SK-N-SH (cell line): ENCODE measurements at regions not wholly inside any gene's neighbourhood (a gene's known extent, or its start where the extent isn't known, plus 50 kb on each side); places are given as distances from the start of the nearest gene placed in this dataset.

Experiments used
- CTCF ChIA-PET: fragments of 300-600, 350-600 bp; formaldehyde crosslinking; extraction: SDS; loops from one replicate; lab custom pipeline; 2021; lab: Yijun Ruan, JAX
- POLR2A ChIA-PET: fragments of 350-600 bp; sonication (Branson Sonifier 250); formaldehyde crosslinking; extraction: SDS; loops from one replicate; lab custom pipeline; 2020; ENCODE audit warnings: antibody characterized with exemption, inconsistent platforms; lab: Yijun Ruan, JAX
- DNase-seq: peaks from one replicate; pipeline ENCODE4 v3.0.0; 2012
- H2AFZ ChIP-seq: fragments of 200-600 bp; sonication (generic); 2 replicates; pipeline ENCODE4 v1.8.1; 2016; ENCODE audit warnings: antibody characterized with exemption, mild to moderate bottlenecking, low read depth
- H3F3A ChIP-seq: fragments of 200-600 bp; sonication (generic); replicated peaks from 2 replicates; pipeline ENCODE3; 2016; ENCODE audit warnings: antibody characterized with exemption, mild to moderate bottlenecking; ENCODE audit not compliant: insufficient read depth
- H3K27ac ChIP-seq, 2 experiments: fragments of 200-500 bp in 1 of 2; fragments of 200-600 bp in 1 of 2; sonication (Bioruptor generic) in 1 of 2; sonication (generic), shearing (Covaris generic) in 1 of 2; 2 replicates each; pipeline versions ENCODE4 v1.5.1 to v1.6.1; 2014 to 2016; ENCODE audit warnings: low read depth in 2 of 2, inconsistent platforms in 1 of 2, low read length in 1 of 2, mild to moderate bottlenecking in 1 of 2, mixed read lengths in 1 of 2
- H3K27me3 ChIP-seq: fragments of 200-600 bp; sonication (generic), shearing (Covaris generic); 2 replicates; pipeline ENCODE4 v1.6.1; 2016; ENCODE audit warnings: mixed run types; ENCODE audit not compliant: insufficient read depth
- H3K36me3 ChIP-seq, 2 experiments: fragments of 200-500 bp in 1 of 2; fragments of 200-600 bp in 1 of 2; sonication (Bioruptor generic) in 1 of 2; sonication (generic) in 1 of 2; replicated peaks in 1 of 2; 2 replicates each; pipeline versions ENCODE3 to v1.5.1; 2014 to 2016; ENCODE audit warnings: low read length in 1 of 2, mild to moderate bottlenecking in 1 of 2; ENCODE audit not compliant: insufficient read depth in 2 of 2, control insufficient read depth in 1 of 2
- H3K4me1 ChIP-seq, 2 experiments: fragments of 200-500 bp in 1 of 2; fragments of 200-600 bp in 1 of 2; sonication (Bioruptor generic) in 1 of 2; sonication (generic), shearing (Covaris generic) in 1 of 2; 2 replicates each; pipeline versions ENCODE4 v1.5.1 to v1.6.1; 2014 to 2016; ENCODE audit warnings: low read depth in 1 of 2, low read length in 1 of 2, mixed run types in 1 of 2; ENCODE audit not compliant: insufficient read depth in 2 of 2, control insufficient read depth in 1 of 2
- H3K4me2 ChIP-seq: fragments of 200-600 bp; sonication (generic), shearing (Covaris generic); 2 replicates; pipeline ENCODE4 v1.6.1; 2017; ENCODE audit warnings: mixed run types
- H3K4me3 ChIP-seq, 2 experiments: fragments of 200-500 bp in 1 of 2; fragments of 200-600 bp in 1 of 2; sonication (Bioruptor generic) in 1 of 2; sonication (generic), shearing (Covaris generic) in 1 of 2; 2 replicates each; pipeline versions ENCODE4 v1.5.1 to v1.8.1; 2014 to 2016; ENCODE audit warnings: low read depth in 2 of 2, inconsistent platforms in 1 of 2, low read length in 1 of 2, mild to moderate bottlenecking in 1 of 2, mixed read lengths in 1 of 2, moderate library complexity in 1 of 2
- H3K79me2 ChIP-seq: fragments of 200-600 bp; sonication (generic); 2 replicates; pipeline ENCODE4 v1.8.1; 2017; ENCODE audit warnings: mild to moderate bottlenecking; ENCODE audit not compliant: insufficient read depth
- H3K9ac ChIP-seq: fragments of 200-600 bp; sonication (generic); 2 replicates; pipeline ENCODE4 v1.6.1; 2017; ENCODE audit warnings: mixed run types
- H3K9me2 ChIP-seq: fragments of 200-600 bp; sonication (generic); 2 replicates; pipeline ENCODE4 v1.6.1; 2017; ENCODE audit warnings: mixed run types
- H3K9me3 ChIP-seq: fragments of 200-600 bp; sonication (generic); 2 replicates; pipeline ENCODE4 v1.6.1; 2017; ENCODE audit warnings: mixed run types, mild to moderate bottlenecking, moderate library complexity
- H4K20me1 ChIP-seq: fragments of 200-600 bp; sonication (generic); 2 replicates; pipeline ENCODE4 v1.6.1; 2017; ENCODE audit warnings: mild to moderate bottlenecking, mixed run types; ENCODE audit not compliant: insufficient read depth
- CHD2 ChIP-seq: fragments of 150-350 bp; IDR thresholded peaks from 2 replicates; pipeline ENCODE4 v1.6.1; 2018; ENCODE audit warnings: low read length; ENCODE audit not compliant: partially characterized antibody
- CTCF ChIP-seq: fragments of 200-600 bp; sonication (generic); IDR thresholded peaks from 2 replicates; pipeline ENCODE4 v1.6.1; 2017; ENCODE audit warnings: antibody characterized with exemption, mild to moderate bottlenecking, moderate library complexity
- EP300 ChIP-seq, 2 experiments: IDR thresholded peaks; 2 replicates each; pipeline versions ENCODE4 v1.4.0 to v1.6.1; 2012; ENCODE audit warnings: borderline replicate concordance in 1 of 2, low read depth in 1 of 2, low read length in 1 of 2
- IRF3 ChIP-seq: fragments of 150-350 bp; IDR thresholded peaks from 2 replicates; pipeline ENCODE4 v1.6.1; 2016; ENCODE audit warnings: mild to moderate bottlenecking, low read depth, low read length
- NFIC ChIP-seq: IDR thresholded peaks from 2 replicates; pipeline ENCODE4 v1.4.0; 2012; ENCODE audit warnings: borderline replicate concordance
- PBX3 ChIP-seq: IDR thresholded peaks from 2 replicates; pipeline ENCODE4; 2012
- RAD21 ChIP-seq: IDR thresholded peaks from 2 replicates; pipeline ENCODE4 v1.6.1; 2012; ENCODE audit warnings: mild to moderate bottlenecking, low read length
- REST ChIP-seq: IDR thresholded peaks from 2 replicates; pipeline ENCODE4 v1.6.1; 2012; ENCODE audit warnings: mild to moderate bottlenecking, low read depth, low read length, moderate library complexity
- RXRA ChIP-seq: IDR thresholded peaks from 2 replicates; pipeline ENCODE4 v1.4.0; 2012; ENCODE audit warnings: low read depth, mild to moderate bottlenecking, borderline replicate concordance
- SIN3A ChIP-seq: IDR thresholded peaks from 2 replicates; pipeline ENCODE4 v1.6.1; 2012; ENCODE audit warnings: low read depth, mild to moderate bottlenecking, low read length, moderate library complexity, borderline replicate concordance
- SMC3 ChIP-seq: IDR thresholded peaks from 2 replicates; pipeline ENCODE4 v1.6.1; 2012; ENCODE audit warnings: low read depth, low read length, improper control_type of control experiment
- TCF12 ChIP-seq: IDR thresholded peaks from 2 replicates; pipeline ENCODE4 v1.4.0; 2012
- TEAD4 ChIP-seq: IDR thresholded peaks from 2 replicates; pipeline ENCODE4 v1.4.0; 2012; ENCODE audit warnings: mild to moderate bottlenecking, borderline replicate concordance; ENCODE audit not compliant: insufficient read depth
- YY1 ChIP-seq: IDR thresholded peaks from 2 replicates; pipeline ENCODE4 v1.4.0; 2012; ENCODE audit warnings: low read depth, mild to moderate bottlenecking
- WGBS: methylation state at CpG from one replicate; pipeline ENCODE4 v1.1.6; 2017; ENCODE audit warnings: low lambda C conversion rate; 5-methylcytosine and 5-hydroxymethylcytosine counted together

GRCh38 chr21:32916088-32916487 lies 109.6 kb upstream of the OLIG2 start:
- TF ChIP-seq PBX3: no peak
- no peak for TF ChIP-seq NFIC
- no peak for TF ChIP-seq SIN3A
- TF ChIP-seq IRF3: no peak
- no peak for TF ChIP-seq RXRA
- TF ChIP-seq RAD21: no peak
- no peak for TF ChIP-seq SMC3
- no peak for TF ChIP-seq TEAD4
- TF ChIP-seq TCF12: no peak
- no peak for TF ChIP-seq CHD2
- peaks cover 21% of the 10 kb centered on the region; the same call in 1 of the 2 replicates for H3K27me3 ChIP-seq
- H3K4me1 ChIP-seq: no peaks in the 10 kb centered on the region
- WGBS: 6% methylated on average over 1 of the region's 1 CpG
- ChIA-PET CTCF (interaction anchor here (1.2 kb wide), 1 partner anchor 9 kb away, joined by 3 read pairs; no protein-coding TSS in a partner anchor), POLR2A (no interaction called here)
- no peak overlapping the region for H2AFZ ChIP-seq
- no peaks in the 10 kb centered on the region for H3F3A ChIP-seq
- no peaks in the 10 kb centered on the region for H3K79me2 ChIP-seq
- H3K4me2 ChIP-seq: no peak overlapping the region
- no peak overlapping the region for H3K27ac ChIP-seq
- H3K9ac ChIP-seq: no peak overlapping the region
- no peaks in the 10 kb centered on the region for H4K20me1 ChIP-seq
- no peaks in the 10 kb centered on the region for H3K9me3 ChIP-seq
- H3K36me3 ChIP-seq: no peaks in the 10 kb centered on the region
- DNase-seq: no peak
- H3K4me3 ChIP-seq: no peak overlapping the region
- H3K9me2 ChIP-seq: no peaks in the 10 kb centered on the region

- H3K4me3 ChIP-seq: no peak overlapping the region
- ChIA-PET POLR2A (no interaction called here), CTCF (interaction anchor here (1.0 to 1.2 kb wide), 2 partner anchors 10 to 20 kb away, joined by 3 read pairs; no protein-coding TSS in a partner anchor)
- H3K9me3 ChIP-seq: no peaks in the 10 kb centered on the region
- H3K27ac ChIP-seq: no peak overlapping the region
- DNase-seq: peak; percentile 12
- H2AFZ ChIP-seq: no peak overlapping the region
- no peaks in the 10 kb centered on the region for H3K9me2 ChIP-seq
- no peaks in the 10 kb centered on the region for H4K20me1 ChIP-seq
- H3K4me2 ChIP-seq: no peak overlapping the region
- H3K9ac ChIP-seq: no peak overlapping the region
- H3K4me1 ChIP-seq: no peaks in the 10 kb centered on the region
- no peaks in the 10 kb centered on the region for H3K79me2 ChIP-seq
- H3K36me3 ChIP-seq: no peaks in the 10 kb centered on the region
- H3K27me3 ChIP-seq: peaks cover 20% of the 10 kb centered on the region; the same call in 1 of the 2 replicates
- no peaks in the 10 kb centered on the region for H3F3A ChIP-seq
- 0% methylated on average over 1 of the region's 2 CpGs for WGBS
- TF ChIP-seq REST (0 out of 2 replicates have a peak, but pooled peaks have one; percentile 27), CTCF (peak; percentile 18; the same call in 1 of the 2 replicates), YY1 (no peak), NFIC (no peak), EP300 (IDR thresholded peaks at IDR 0.05; ENCODE audit: borderline replicate concordance in 1 of 2, low read depth in 1 of 2, low read length in 1 of 2) (no peak), RAD21 (no peak), IRF3 (no peak), PBX3 (no peak)
Measured at GRCh38 chr21:32916522-32917099, 109.1 kb upstream of the OLIG2 start.
